ENCODE measurements at regions not wholly inside any gene's neighbourhood (a gene's known extent, or its start where the extent isn't known, plus 50 kb on each side); places are given as distances from the start of the nearest gene placed in this dataset.
"Not testable (repeated sequence)": the region's sequence is repeated elsewhere in the genome, so short reads cannot be mapped to it uniquely, and the experiment has no call there.

- no peaks in the 10 kb centered on the region for H3K36me3 ChIP-seq (ENCODE audit: insufficient read depth, low read length)
- no peaks in the 10 kb centered on the region for H3K4me1 ChIP-seq (ENCODE audit: insufficient read depth, low read length, severe bottlenecking)
- no peaks in the 10 kb centered on the region for H3F3A ChIP-seq (ENCODE audit: insufficient read depth, low read length)
- TF ChIP-seq EZH2 (IDR thresholded peaks at IDR 0.05; ENCODE audit: borderline replicate concordance, low read length) (no peak), CTCF (IDR thresholded peaks at IDR 0.05; ENCODE audit: low read length) (no peak)
- no peak overlapping the region for H3K4me2 ChIP-seq (ENCODE audit: low read length)
- no peaks in the 10 kb centered on the region for H3K79me2 ChIP-seq (ENCODE audit: insufficient read depth, low read length)
- no peak overlapping the region for H3K9ac ChIP-seq (ENCODE audit: low read length)
- no peak overlapping the region for H2AFZ ChIP-seq (ENCODE audit: low read length)
- H3K27me3 ChIP-seq (ENCODE audit: insufficient read depth, low read length) = no peaks in the 10 kb centered on the region
- H3K4me3 ChIP-seq (ENCODE audit: low read depth, low read length, poor library complexity, severe bottlenecking) = no peak overlapping the region
- H3K9me2 ChIP-seq (ENCODE audit: low read depth, low read length) = no peaks in the 10 kb centered on the region
- no peaks in the 10 kb centered on the region for H3K9me3 ChIP-seq (ENCODE audit: low read length)
- no peaks in the 10 kb centered on the region for H4K20me1 ChIP-seq (ENCODE audit: insufficient read depth, low read length)
- no peak overlapping the region for H3K27ac ChIP-seq (ENCODE audit: low read depth, low read length, poor library complexity, severe bottlenecking)
Observed at GRCh38 chr17:52982331-52982730, 823.8 kb upstream of the CA10 start.

GRCh38 chr17:52979921-52980320 lies 821.4 kb upstream of the CA10 start:
- TF ChIP-seq CTCF (IDR thresholded peaks at IDR 0.05; ENCODE audit: low read length) (no peak), EZH2 (IDR thresholded peaks at IDR 0.05; ENCODE audit: borderline replicate concordance, low read length) (no peak)
- Histone ChIP-seq H3K79me2 (ENCODE audit: insufficient read depth, low read length) (no peaks in the 10 kb centered on the region), H3K27ac (ENCODE audit: low read depth, low read length, poor library complexity, severe bottlenecking) (no peak overlapping the region)

GRCh38 chr17:52965856-52966255 lies 807.3 kb upstream of the CA10 start:
- H3K9me3 ChIP-seq (ENCODE audit: low read length) = no peaks in the 10 kb centered on the region
- H3K4me3 ChIP-seq (ENCODE audit: low read depth, low read length, poor library complexity, severe bottlenecking) = no peak overlapping the region
- no peaks in the 10 kb centered on the region for H3K36me3 ChIP-seq (ENCODE audit: insufficient read depth, low read length)
- TF ChIP-seq CTCF (IDR thresholded peaks at IDR 0.05; ENCODE audit: low read length) (no peak), EZH2 (IDR thresholded peaks at IDR 0.05; ENCODE audit: borderline replicate concordance, low read length) (no peak)
- no peak overlapping the region for H3K4me2 ChIP-seq (ENCODE audit: low read length)
- H3K9me2 ChIP-seq (ENCODE audit: low read depth, low read length) = no peaks in the 10 kb centered on the region
- no peak overlapping the region for H2AFZ ChIP-seq (ENCODE audit: low read length)
- no peaks in the 10 kb centered on the region for H3K4me1 ChIP-seq (ENCODE audit: insufficient read depth, low read length, severe bottlenecking)
- H3K27ac ChIP-seq (ENCODE audit: low read depth, low read length, poor library complexity, severe bottlenecking) = no peak overlapping the region
- no peak overlapping the region for H3K9ac ChIP-seq (ENCODE audit: low read length)
- H3F3A ChIP-seq (ENCODE audit: insufficient read depth, low read length) = no peaks in the 10 kb centered on the region
- H3K79me2 ChIP-seq (ENCODE audit: insufficient read depth, low read length) = no peaks in the 10 kb centered on the region
- no peaks in the 10 kb centered on the region for H3K27me3 ChIP-seq (ENCODE audit: insufficient read depth, low read length)
- H4K20me1 ChIP-seq (ENCODE audit: insufficient read depth, low read length) = no peaks in the 10 kb centered on the region

More at GRCh38 chr17:52979921-52980320, 821.4 kb upstream of the CA10 start:
- Histone ChIP-seq H3K9ac (ENCODE audit: low read length) (no peak overlapping the region), H3F3A (ENCODE audit: insufficient read depth, low read length) (no peaks in the 10 kb centered on the region), H4K20me1 (ENCODE audit: insufficient read depth, low read length) (no peaks in the 10 kb centered on the region), H3K36me3 (ENCODE audit: insufficient read depth, low read length) (no peaks in the 10 kb centered on the region), H3K9me3 (ENCODE audit: low read length) (no peaks in the 10 kb centered on the region), H3K4me3 (ENCODE audit: low read depth, low read length, poor library complexity, severe bottlenecking) (no peak overlapping the region), H3K4me2 (ENCODE audit: low read length) (no peak overlapping the region), H3K9me2 (ENCODE audit: low read depth, low read length) (no peaks in the 10 kb centered on the region), H3K4me1 (ENCODE audit: insufficient read depth, low read length, severe bottlenecking) (no peaks in the 10 kb centered on the region), H3K27me3 (ENCODE audit: insufficient read depth, low read length) (no peaks in the 10 kb centered on the region), H2AFZ (ENCODE audit: low read length) (no peak overlapping the region)

- H3K4me2 ChIP-seq (ENCODE audit: low read length) = not testable (repeated sequence)
Observed at GRCh38 chr17:52961751-52962150, 803.2 kb upstream of the CA10 start.

More at GRCh38 chr17:52961751-52962150, 803.2 kb upstream of the CA10 start:
- not testable (repeated sequence) for H3K9me2 ChIP-seq (ENCODE audit: low read depth, low read length); H4K20me1 ChIP-seq (ENCODE audit: insufficient read depth, low read length); H3K4me1 ChIP-seq (ENCODE audit: insufficient read depth, low read length, severe bottlenecking); H3F3A ChIP-seq (ENCODE audit: insufficient read depth, low read length); H3K27me3 ChIP-seq (ENCODE audit: insufficient read depth, low read length); H2AFZ ChIP-seq (ENCODE audit: low read length); H3K79me2 ChIP-seq (ENCODE audit: insufficient read depth, low read length); H3K4me3 ChIP-seq (ENCODE audit: low read depth, low read length, poor library complexity, severe bottlenecking); H3K27ac ChIP-seq (ENCODE audit: low read depth, low read length, poor library complexity, severe bottlenecking); H3K9ac ChIP-seq (ENCODE audit: low read length); H3K36me3 ChIP-seq (ENCODE audit: insufficient read depth, low read length); H3K9me3 ChIP-seq (ENCODE audit: low read length)

All from OCI-LY1 (cell line).